Posterior cingulate gyrus (tissue), 11 donors: ENCODE measurements at regions not wholly inside any gene's neighbourhood (a gene's known extent, or its start where the extent isn't known, plus 50 kb on each side); places are given as distances from the start of the nearest gene placed in this dataset.
A peak's percentile ranks its signal among the peaks of the same experiment; 100 is the strongest.

Experiments used
- DNase-seq, 10 donors: peaks; one replicate each; pipeline versions ENCODE4 v3.0.0 to v3.0.0-alpha.2; 2020 to 2021; ENCODE audit warnings: mixed read lengths in 3 of 10
- intact Hi-C: fragments of 100-400 bp; cut with DNase I; formaldehyde crosslinking; loops from one replicate; pipeline ENCODE4 v1.15.1; 2023

- intact Hi-C loops = no loop called here
- no peak for DNase-seq
These were observed 290.2 kb downstream of the KLF6 start for GRCh38 chr10:3494838-3495230.

GRCh38 chr10:3494131-3494837 lies 290.7 kb downstream of the KLF6 start:
- intact Hi-C loops = no loop called here
- DNase-seq = no peak

- intact Hi-C loops = no loop called here
These were observed 291.4 kb downstream of the KLF6 start for GRCh38 chr10:3493621-3494020.

GRCh38 chr10:3491571-3491970 lies 293.4 kb downstream of the KLF6 start:
- intact Hi-C loops = no loop called here
- no peak for DNase-seq

More at GRCh38 chr10:3493621-3494020, 291.4 kb downstream of the KLF6 start:
- no peak for DNase-seq

GRCh38 chr10:3487228-3487627 lies 297.8 kb downstream of the KLF6 start:
- no peak for DNase-seq
- intact Hi-C loops = no loop called here

GRCh38 chr10:3486346-3487065 lies 298.5 kb downstream of the KLF6 start:
- DNase-seq = peak in 1 of 10 donors; percentile 88

GRCh38 chr10:3485057-3485686 lies 299.8 kb downstream of the KLF6 start:
- intact Hi-C loops = no loop called here
- DNase-seq = no peak

More at GRCh38 chr10:3486346-3487065, 298.5 kb downstream of the KLF6 start:
- intact Hi-C loops = no loop called here

GRCh38 chr10:3484306-3485056 lies 300.5 kb downstream of the KLF6 start:
- intact Hi-C loops = no loop called here
- no peak for DNase-seq

GRCh38 chr10:3482200-3482993 lies 302.6 kb downstream of the KLF6 start:
- DNase-seq = no peak
- intact Hi-C loops = no loop called here

- no peak for DNase-seq
- intact Hi-C loops = no loop called here
These were observed 303.5 kb downstream of the KLF6 start for GRCh38 chr10:3481496-3481895.

- intact Hi-C loops = no loop called here
- no peak for DNase-seq
These were observed 304.1 kb downstream of the KLF6 start for GRCh38 chr10:3480990-3481315.

GRCh38 chr10:3480281-3480989 lies 304.6 kb downstream of the KLF6 start:
- DNase-seq = no peak
- intact Hi-C loops = no loop called here

GRCh38 chr10:3478632-3479240 lies 306.2 kb upstream of the PITRM1 start:
- DNase-seq = no peak
- intact Hi-C loops = loop anchor here (10.0 kb wide), 1 partner anchor 306 kb away; the partner anchor contains the start of gene KLF6

- DNase-seq = no peak
- intact Hi-C loops = loop anchor here (10.0 kb wide), 1 partner anchor 307 kb away; the partner anchor contains the start of gene KLF6
These were observed 305.6 kb upstream of the PITRM1 start for GRCh38 chr10:3478153-3478552.

GRCh38 chr10:3477683-3478082 lies 305.1 kb upstream of the PITRM1 start:
- intact Hi-C loops = loop anchor here (10.0 kb wide), 1 partner anchor 307 kb away; the partner anchor contains the start of gene KLF6
- DNase-seq = no peak

- intact Hi-C loops = loop anchor here (10.0 kb wide), 1 partner anchor 308 kb away; the partner anchor contains the start of gene KLF6
- no peak for DNase-seq
These were observed 304.3 kb upstream of the PITRM1 start for GRCh38 chr10:3476640-3477448.

GRCh38 chr10:3476186-3476585 lies 303.6 kb upstream of the PITRM1 start:
- intact Hi-C loops = loop anchor here (10.0 kb wide), 1 partner anchor 309 kb away; the partner anchor contains the start of gene KLF6

GRCh38 chr10:3475367-3475766 lies 302.8 kb upstream of the PITRM1 start:
- DNase-seq = no peak
- intact Hi-C loops = loop anchor here (10.0 kb wide), 1 partner anchor 309 kb away; the partner anchor contains the start of gene KLF6

More at GRCh38 chr10:3476186-3476585, 303.6 kb upstream of the PITRM1 start:
- DNase-seq = peak in 1 of 10 donors; percentile 56
